H1 (cell line): ENCODE measurements at regions not wholly inside any gene's neighbourhood (a gene's known extent, or its start where the extent isn't known, plus 50 kb on each side); places are given as distances from the start of the nearest gene placed in this dataset.

ENCODE experiments used
- ATF2 ChIP-seq: IDR thresholded peaks from 2 replicates; pipeline ENCODE4 v1.6.1; 2012; ENCODE audit warnings: low read length, inconsistent platforms
- CHD1 ChIP-seq: IDR thresholded peaks from 2 replicates; pipeline ENCODE4 v1.6.1; 2012; ENCODE audit warnings: low read depth, low read length, improper control_type of control experiment
- CHD7 ChIP-seq: fragments of 300-600 bp; sonication (generic); IDR thresholded peaks from 2 replicates; pipeline ENCODE4 v1.7.1; 2012; ENCODE audit warnings: low read length, moderate library complexity, mild to moderate bottlenecking, inconsistent platforms; ENCODE audit not compliant: insufficient replicate concordance
- CTCF ChIP-seq, 3 experiments: IDR thresholded peaks; 1 replicate in 2 of 3; 2 replicates in 1 of 3; pipeline versions ENCODE4 v1.5.1 to v1.6.1; 2011; ENCODE audit warnings: low read length in 3 of 3, mild to moderate bottlenecking in 3 of 3, inconsistent platforms in 2 of 3, low read depth in 1 of 3, moderate library complexity in 1 of 3; ENCODE audit not compliant: insufficient read depth in 1 of 3; ENCODE audit errors: control extremely low read depth in 1 of 3
- JUND ChIP-seq: IDR thresholded peaks from 2 replicates; pipeline ENCODE4 v1.6.1; 2011; ENCODE audit warnings: mild to moderate bottlenecking, improper control_type of control experiment, low read length
- KDM5A ChIP-seq: fragments of 200-600 bp; IDR thresholded peaks from 2 replicates; pipeline ENCODE4 v1.7.1; 2012; ENCODE audit warnings: mild to moderate bottlenecking, low read length, inconsistent platforms, mixed read lengths
- SUZ12 ChIP-seq: fragments of 200-600 bp; sonication (generic); IDR thresholded peaks from 2 replicates; pipeline ENCODE4 v1.6.1; 2012; ENCODE audit warnings: mild to moderate bottlenecking, inconsistent platforms, low read length, moderate library complexity, mixed read lengths

GRCh38 chr16:87201052-87201451 is 116.1 kb downstream of the C16orf95 start (continued):
- no peak for TF ChIP-seq CHD7
- TF ChIP-seq SUZ12 = no peak
- TF ChIP-seq CHD1 = no peak
- TF ChIP-seq JUND = no peak
- TF ChIP-seq ATF2 = no peak
- TF ChIP-seq CTCF (IDR thresholded peaks at IDR 0.05; ENCODE audit: control extremely low read depth in 1 of 3, insufficient read depth in 1 of 3, low read depth in 1 of 3, low read length in 3 of 3) = no peak
- no peak for TF ChIP-seq KDM5A
